ENCODE measurements at regions not wholly inside any gene's neighbourhood (a gene's known extent, or its start where the extent isn't known, plus 50 kb on each side); places are given as distances from the start of the nearest gene placed in this dataset.

DNA sequence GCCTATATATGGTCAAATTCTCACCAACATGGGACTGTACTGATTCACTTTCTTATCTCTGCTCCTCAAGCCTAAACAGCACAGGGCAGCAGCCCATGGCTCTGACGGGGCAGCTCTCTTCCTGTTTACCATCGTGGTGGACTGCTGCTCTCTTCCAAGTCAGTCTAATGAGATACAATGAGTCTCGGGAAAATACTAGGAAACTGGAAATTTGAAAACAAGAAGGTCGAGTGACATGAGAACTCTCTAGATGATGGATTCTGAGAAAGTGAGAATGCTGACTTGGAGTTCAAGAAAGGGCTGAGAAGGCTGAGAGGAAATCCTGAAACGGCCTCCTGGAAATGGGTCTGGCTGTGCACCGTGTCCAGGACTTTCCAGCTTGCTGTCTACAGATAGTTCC, 122.8 kb upstream of the ARGLU1 start:
- H3K27me3 Mint-ChIP-seq, result no peaks in the 10 kb centered on the region
- DNase-seq (no peak), ATAC-seq (ENCODE audit: low read depth in 2 of 2) (no peak)
- no peak overlapping the region for H3K27ac Mint-ChIP-seq
- H3K4me1 Mint-ChIP-seq, result peaks cover 0 to 2% (median 0%) of the 10 kb centered on the region in 3 donors
- H3K4me3 Mint-ChIP-seq, result no peak overlapping the region
- H3K36me3 Mint-ChIP-seq, result no peaks in the 10 kb centered on the region
- peaks cover 0 to 4% (median 0%) of the 10 kb centered on the region in 7 donors for H3K9me3 Mint-ChIP-seq

GRCh38 chr13:106689906-106690305, 122.0 kb upstream of the ARGLU1 start:
- no peaks in the 10 kb centered on the region for H3K36me3 Mint-ChIP-seq
- H3K27ac Mint-ChIP-seq, result no peak overlapping the region
- ATAC-seq (ENCODE audit: low read depth in 2 of 2) (no peak), DNase-seq (no peak)
- H3K4me1 Mint-ChIP-seq, result peaks cover 0 to 2% (median 0%) of the 10 kb centered on the region in 3 donors
- peaks cover 0 to 4% (median 0%) of the 10 kb centered on the region in 7 donors for H3K9me3 Mint-ChIP-seq
- no peaks in the 10 kb centered on the region for H3K27me3 Mint-ChIP-seq
- H3K4me3 Mint-ChIP-seq, result no peak overlapping the region

DNA sequence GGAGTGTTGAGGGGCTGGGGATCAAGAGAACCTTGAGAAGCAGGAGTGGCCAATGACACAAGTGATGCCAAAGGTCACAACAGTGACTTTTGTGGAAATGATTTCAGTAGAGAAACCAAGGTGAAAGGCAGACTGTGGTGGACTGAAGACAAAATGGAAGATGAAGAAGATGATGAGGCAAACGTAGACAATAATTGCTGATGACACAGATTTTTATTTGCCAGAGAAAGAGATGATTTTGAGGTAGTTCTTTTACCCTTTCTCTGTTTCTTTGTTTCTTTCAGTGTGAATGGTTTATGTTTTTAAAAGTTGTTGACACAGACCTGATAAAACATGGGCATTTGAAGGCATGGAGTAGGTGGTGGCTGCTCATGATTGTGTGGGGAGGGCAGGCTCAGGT, 121.0 kb upstream of the ARGLU1 start:
- Mint-ChIP-seq H3K9me3 (peaks cover 0 to 4% (median 0%) of the 10 kb centered on the region in 7 donors), H3K27ac (no peak overlapping the region), H3K4me3 (no peak overlapping the region), H3K4me1 (peaks cover 0 to 6% (median 0%) of the 10 kb centered on the region in 3 donors), H3K36me3 (no peaks in the 10 kb centered on the region), H3K27me3 (no peaks in the 10 kb centered on the region)
- DNase-seq, result no peak
- ATAC-seq (ENCODE audit: low read depth in 2 of 2), result no peak

DNA sequence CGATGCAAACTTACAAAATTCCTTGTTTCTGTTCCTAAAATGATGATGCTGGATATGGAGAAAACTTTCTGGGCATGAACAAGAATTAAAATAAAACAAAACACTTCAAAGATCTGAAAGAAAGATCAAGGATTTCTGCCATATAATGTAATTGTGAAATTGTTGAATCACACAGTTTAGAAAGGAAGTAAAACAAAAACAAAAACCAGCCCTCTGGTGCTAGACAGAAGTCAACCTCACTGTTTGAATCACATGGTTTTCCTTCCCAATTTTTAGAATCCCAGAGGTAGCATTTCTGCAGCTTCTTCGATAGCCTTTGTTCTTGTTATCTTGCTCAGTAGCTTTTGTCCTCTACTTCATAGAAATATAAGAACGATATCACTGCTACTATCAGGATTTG, 118.2 kb upstream of the ARGLU1 start:
- Mint-ChIP-seq H3K27ac (no peak overlapping the region), H3K36me3 (no peaks in the 10 kb centered on the region)
- ATAC-seq (ENCODE audit: low read depth in 2 of 2), result no peak

GRCh38 chr13:106685143-106685542, 117.2 kb upstream of the ARGLU1 start:
- Mint-ChIP-seq H3K27me3 (no peaks in the 10 kb centered on the region), H3K4me1 (peaks cover 5 to 27% (median 26%) of the 10 kb centered on the region in 3 donors), H3K9me3 (peaks cover 0 to 2% (median 0%) of the 10 kb centered on the region in 7 donors), H3K27ac (no peak overlapping the region), H3K4me3 (no peak overlapping the region), H3K36me3 (no peaks in the 10 kb centered on the region)
- ATAC-seq (ENCODE audit: low read depth in 2 of 2) (no peak), DNase-seq (no peak)

More for the DNA sequence above, 118.2 kb upstream of the ARGLU1 start:
- Mint-ChIP-seq H3K27me3 (no peaks in the 10 kb centered on the region), H3K9me3 (peaks cover 0 to 4% (median 0%) of the 10 kb centered on the region in 7 donors), H3K4me1 (peaks cover 5 to 23% (median 15%) of the 10 kb centered on the region in 3 donors), H3K4me3 (no peak overlapping the region)
- no peak for DNase-seq

- Mint-ChIP-seq H3K27me3 (no peaks in the 10 kb centered on the region), H3K9me3 (no peaks in the 10 kb centered on the region)
Observed at GRCh38 chr13:106683918-106684317, 116.0 kb upstream of the ARGLU1 start.

GRCh38 chr13:106683179-106683578, 115.2 kb upstream of the ARGLU1 start:
- Mint-ChIP-seq H3K4me1 (peaks cover 5 to 27% (median 27%) of the 10 kb centered on the region in 3 donors), H3K27ac (peak overlapping the region in 4 of 6 donors; percentile 0 to 16 (median 2)), H3K36me3 (no peaks in the 10 kb centered on the region), H3K27me3 (no peaks in the 10 kb centered on the region), H3K4me3 (peak overlapping the region in 5 of 8 donors; percentile 2 to 42 (median 17)), H3K9me3 (no peaks in the 10 kb centered on the region)
- ATAC-seq (ENCODE audit: low read depth in 2 of 2), result no peak
- DNase-seq, result no peak

More at GRCh38 chr13:106683918-106684317, 116.0 kb upstream of the ARGLU1 start:
- Mint-ChIP-seq H3K4me1 (peaks cover 5 to 27% (median 27%) of the 10 kb centered on the region in 3 donors), H3K27ac (no peak overlapping the region), H3K36me3 (no peaks in the 10 kb centered on the region), H3K4me3 (peak overlapping the region in 5 of 8 donors; percentile 2 to 64 (median 42))
- no peak for DNase-seq
- ATAC-seq (ENCODE audit: low read depth in 2 of 2), result peak in 1 of 2 donors; percentile 5

GRCh38 chr13:106681997-106682396, 114.1 kb upstream of the ARGLU1 start:
- Mint-ChIP-seq H3K27me3 (no peaks in the 10 kb centered on the region), H3K4me3 (peak overlapping the region in 1 of 8 donors; percentile 8), H3K9me3 (peaks cover 0 to 2% (median 0%) of the 10 kb centered on the region in 7 donors), H3K4me1 (peaks cover 5 to 27% (median 27%) of the 10 kb centered on the region in 3 donors), H3K27ac (peak overlapping the region in 1 of 6 donors; percentile 22), H3K36me3 (no peaks in the 10 kb centered on the region)
- no peak for ATAC-seq (ENCODE audit: low read depth in 2 of 2)
- DNase-seq, result no peak

- no peaks in the 10 kb centered on the region for H3K36me3 Mint-ChIP-seq
- H3K27me3 Mint-ChIP-seq, result no peaks in the 10 kb centered on the region
- ATAC-seq (ENCODE audit: low read depth in 2 of 2) (no peak), DNase-seq (no peak)
- peaks cover 0 to 2% (median 0%) of the 10 kb centered on the region in 7 donors for H3K9me3 Mint-ChIP-seq
- peak overlapping the region in 3 of 8 donors; percentile 6 to 59 (median 10) for H3K4me3 Mint-ChIP-seq
- peaks cover 5 to 27% (median 27%) of the 10 kb centered on the region in 3 donors for H3K4me1 Mint-ChIP-seq
- H3K27ac Mint-ChIP-seq, result no peak overlapping the region
Observed at GRCh38 chr13:106681536-106681935, 113.6 kb upstream of the ARGLU1 start.

DNA sequence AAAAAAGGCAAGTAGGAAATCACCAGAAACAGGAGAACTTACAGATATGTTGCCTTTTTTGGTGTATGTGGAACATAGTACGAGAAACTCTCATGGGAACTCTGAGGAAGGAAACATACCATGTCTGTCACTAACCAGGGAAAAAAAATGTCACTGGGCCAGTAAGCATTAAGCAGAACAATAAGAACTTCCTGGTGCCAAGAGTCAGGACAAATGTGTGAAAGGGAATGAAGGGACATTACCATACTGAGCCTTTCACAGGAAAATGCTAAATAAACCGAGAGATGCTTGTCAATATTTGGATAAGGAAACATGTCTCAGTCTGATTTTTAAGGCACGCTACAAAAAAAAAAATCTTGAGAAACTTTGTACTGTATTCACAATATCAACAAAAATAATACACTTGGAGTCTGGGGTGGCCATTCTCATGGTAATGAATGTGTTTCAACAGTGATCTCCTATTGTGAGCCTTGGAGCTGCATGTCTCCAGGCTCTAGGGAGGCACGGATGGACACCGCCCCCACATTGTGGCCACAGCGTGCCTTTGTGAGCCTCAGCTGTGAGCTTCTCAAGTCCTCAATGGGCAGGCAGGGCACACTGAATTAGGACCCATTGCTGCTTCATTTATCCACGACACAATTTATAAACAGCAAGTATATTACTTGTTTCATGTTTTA, 113.0 kb upstream of the ARGLU1 start:
- no peak for DNase-seq
- Mint-ChIP-seq H3K4me1 (peaks cover 5 to 27% (median 27%) of the 10 kb centered on the region in 3 donors), H3K9me3 (peaks cover 0 to 2% (median 0%) of the 10 kb centered on the region in 7 donors), H3K27me3 (no peaks in the 10 kb centered on the region), H3K4me3 (peak overlapping the region in 2 of 8 donors; percentile 6 to 29), H3K27ac (peak overlapping the region in 1 of 6 donors; percentile 57), H3K36me3 (no peaks in the 10 kb centered on the region)
- ATAC-seq (ENCODE audit: low read depth in 2 of 2), result no peak

GRCh38 chr13:106678646-106679418, 110.9 kb upstream of the ARGLU1 start:
- H3K27me3 Mint-ChIP-seq, result no peaks in the 10 kb centered on the region
- peaks cover 0 to 2% (median 0%) of the 10 kb centered on the region in 7 donors for H3K9me3 Mint-ChIP-seq
- no peak overlapping the region for H3K4me3 Mint-ChIP-seq
- H3K36me3 Mint-ChIP-seq, result no peaks in the 10 kb centered on the region
- ATAC-seq (ENCODE audit: low read depth in 2 of 2) (no peak), DNase-seq (no peak)
- H3K27ac Mint-ChIP-seq, result no peak overlapping the region
- H3K4me1 Mint-ChIP-seq, result peaks cover 5 to 27% (median 22%) of the 10 kb centered on the region in 3 donors

DNA sequence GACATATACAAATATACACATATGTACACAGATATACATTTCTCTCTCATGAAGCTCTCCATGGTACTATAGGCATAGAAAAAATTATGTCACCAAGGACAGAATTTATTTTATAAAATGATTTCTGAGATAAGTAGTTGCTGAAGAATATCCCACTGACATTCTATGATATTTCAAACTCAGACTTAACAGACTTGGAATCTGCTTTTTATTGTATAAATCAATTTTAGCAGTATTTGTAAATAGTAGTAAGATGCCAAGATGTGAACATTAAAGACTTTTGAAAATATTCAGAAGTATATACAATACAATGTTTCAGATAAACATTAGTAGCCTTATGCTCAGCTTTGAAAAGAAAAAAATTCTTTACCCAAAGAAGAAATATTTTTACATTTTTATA, 107.4 kb upstream of the ARGLU1 start:
- Mint-ChIP-seq H3K4me1 (peaks cover 0 to 3% (median 0%) of the 10 kb centered on the region in 3 donors), H3K27me3 (no peaks in the 10 kb centered on the region), H3K27ac (no peak overlapping the region), H3K4me3 (no peak overlapping the region), H3K9me3 (peaks cover 0 to 2% (median 0%) of the 10 kb centered on the region in 7 donors), H3K36me3 (no peaks in the 10 kb centered on the region)
- ATAC-seq (ENCODE audit: low read depth in 2 of 2), result no peak
- no peak for DNase-seq

DNA sequence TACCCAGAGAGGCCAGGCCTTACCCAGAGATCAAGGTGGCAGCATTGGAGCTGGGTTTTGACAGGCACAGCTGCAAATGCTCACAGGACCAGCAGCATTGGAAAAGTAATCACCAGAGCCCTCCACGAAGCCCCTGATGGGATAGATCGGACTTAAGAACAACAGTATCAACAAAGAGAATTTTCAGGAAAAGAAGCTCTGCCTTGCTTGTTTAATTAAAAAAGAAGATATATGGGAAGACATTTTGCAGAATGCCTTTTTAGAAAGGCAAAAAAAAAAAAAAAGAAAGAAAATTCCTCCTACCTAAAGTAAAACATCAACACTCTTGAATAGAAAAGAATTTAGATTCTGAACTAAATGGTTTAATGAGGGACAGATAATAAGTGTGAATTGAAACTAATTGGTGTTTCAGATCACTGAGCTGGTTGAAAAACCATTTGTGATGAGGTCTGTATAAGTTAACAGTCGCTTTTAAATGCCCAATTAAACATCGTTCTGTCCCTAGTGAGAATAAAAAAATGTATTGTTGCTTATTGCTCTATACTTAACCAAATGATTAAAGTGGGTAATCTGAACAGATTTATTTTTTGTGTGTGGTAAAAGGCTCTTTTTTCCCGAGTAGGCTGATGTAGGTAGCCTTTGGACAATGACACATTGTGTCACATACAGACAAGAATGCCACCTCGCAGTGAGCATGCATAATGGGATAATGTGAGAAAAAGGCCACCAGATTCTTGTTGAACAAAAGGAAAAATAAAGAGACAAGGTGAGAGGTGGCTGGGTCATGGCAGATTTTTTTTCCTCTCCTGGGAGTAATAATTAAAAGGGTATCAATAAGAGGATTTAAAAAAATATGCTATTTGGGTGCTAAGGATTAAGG, 93.0 kb upstream of the ARGLU1 start:
- no peak overlapping the region for H3K4me3 Mint-ChIP-seq
- H3K27me3 Mint-ChIP-seq, result no peaks in the 10 kb centered on the region
- no peaks in the 10 kb centered on the region for H3K36me3 Mint-ChIP-seq
- peaks cover 3 to 17% (median 3%) of the 10 kb centered on the region in 3 donors for H3K4me1 Mint-ChIP-seq
- no peak overlapping the region for H3K27ac Mint-ChIP-seq
- ATAC-seq (ENCODE audit: low read depth in 2 of 2) (no peak), DNase-seq (no peak)
- H3K9me3 Mint-ChIP-seq, result no peaks in the 10 kb centered on the region
